ENCODE measurements at regions not wholly inside any gene's neighbourhood (a gene's known extent, or its start where the extent isn't known, plus 50 kb on each side); places are given as distances from the start of the nearest gene placed in this dataset.

DNA sequence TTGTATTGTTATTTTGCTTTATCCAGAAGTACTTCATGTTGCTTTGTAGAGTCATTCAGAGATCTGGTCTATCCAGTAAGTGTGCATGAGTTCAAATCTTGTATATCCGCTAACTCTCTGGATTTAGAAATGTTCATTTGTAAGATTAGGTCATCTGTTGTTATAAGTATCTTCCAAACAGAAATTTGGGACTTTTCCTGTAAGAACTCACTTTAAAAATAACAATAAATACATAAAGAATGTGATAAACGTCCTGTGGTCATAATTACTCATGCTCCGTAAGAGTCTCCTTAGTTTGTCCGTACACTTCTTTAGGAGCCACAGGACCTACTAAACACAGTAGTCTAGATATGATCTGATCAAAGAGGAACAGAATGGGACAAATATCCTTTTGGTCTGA is 699.9 kb upstream of the SLC8A1 start:
- H3K4me1 ChIP-seq, result no peaks in the 10 kb centered on the region
- intact Hi-C loops (cut with DNase I), result no loop called here
- no peak overlapping the region for H3K4me3 ChIP-seq
- no peaks in the 10 kb centered on the region for H3K9me3 ChIP-seq
- TF ChIP-seq, protein P1, sequence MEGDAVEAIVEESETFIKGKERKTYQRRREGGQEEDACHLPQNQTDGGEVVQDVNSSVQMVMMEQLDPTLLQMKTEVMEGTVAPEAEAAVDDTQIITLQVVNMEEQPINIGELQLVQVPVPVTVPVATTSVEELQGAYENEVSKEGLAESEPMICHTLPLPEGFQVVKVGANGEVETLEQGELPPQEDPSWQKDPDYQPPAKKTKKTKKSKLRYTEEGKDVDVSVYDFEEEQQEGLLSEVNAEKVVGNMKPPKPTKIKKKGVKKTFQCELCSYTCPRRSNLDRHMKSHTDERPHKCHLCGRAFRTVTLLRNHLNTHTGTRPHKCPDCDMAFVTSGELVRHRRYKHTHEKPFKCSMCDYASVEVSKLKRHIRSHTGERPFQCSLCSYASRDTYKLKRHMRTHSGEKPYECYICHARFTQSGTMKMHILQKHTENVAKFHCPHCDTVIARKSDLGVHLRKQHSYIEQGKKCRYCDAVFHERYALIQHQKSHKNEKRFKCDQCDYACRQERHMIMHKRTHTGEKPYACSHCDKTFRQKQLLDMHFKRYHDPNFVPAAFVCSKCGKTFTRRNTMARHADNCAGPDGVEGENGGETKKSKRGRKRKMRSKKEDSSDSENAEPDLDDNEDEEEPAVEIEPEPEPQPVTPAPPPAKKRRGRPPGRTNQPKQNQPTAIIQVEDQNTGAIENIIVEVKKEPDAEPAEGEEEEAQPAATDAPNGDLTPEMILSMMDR (IDR thresholded peaks at IDR 0.05), result no peak
- DNase-seq (ENCODE audit: low spot score in 2 of 2), result no peak
- no peaks in the 10 kb centered on the region for H3K27me3 ChIP-seq
- no peaks in the 10 kb centered on the region for H3K36me3 ChIP-seq
- H3K27ac ChIP-seq, result no peak overlapping the region

DNA sequence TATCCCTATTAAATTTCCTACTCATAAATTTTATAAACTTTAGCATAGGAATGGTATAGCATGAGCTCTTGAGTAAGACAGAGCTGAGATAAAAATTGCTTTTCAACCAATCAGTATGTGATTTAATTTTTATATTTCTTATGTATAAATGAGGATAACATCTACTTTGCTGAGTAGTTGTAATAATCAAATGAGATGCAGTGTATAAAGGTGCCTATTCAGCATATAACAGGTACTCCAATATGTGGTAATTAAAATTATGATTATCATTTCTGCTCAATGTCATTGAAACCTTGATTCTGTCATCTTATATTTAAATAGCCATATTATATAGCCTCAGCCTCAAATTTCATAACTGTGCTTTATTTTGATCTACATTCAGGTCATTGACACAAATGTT is 700.4 kb upstream of the SLC8A1 start:
- Histone ChIP-seq H3K4me3 (no peak overlapping the region), H3K27me3 (no peaks in the 10 kb centered on the region), H3K9me3 (no peaks in the 10 kb centered on the region), H3K36me3 (no peaks in the 10 kb centered on the region), H3K4me1 (no peaks in the 10 kb centered on the region), H3K27ac (no peak overlapping the region)
- TF ChIP-seq, protein P1 (IDR thresholded peaks at IDR 0.05), result no peak
- no peak for DNase-seq (ENCODE audit: low spot score in 2 of 2)
- intact Hi-C loops (cut with DNase I), result no loop called here

DNA sequence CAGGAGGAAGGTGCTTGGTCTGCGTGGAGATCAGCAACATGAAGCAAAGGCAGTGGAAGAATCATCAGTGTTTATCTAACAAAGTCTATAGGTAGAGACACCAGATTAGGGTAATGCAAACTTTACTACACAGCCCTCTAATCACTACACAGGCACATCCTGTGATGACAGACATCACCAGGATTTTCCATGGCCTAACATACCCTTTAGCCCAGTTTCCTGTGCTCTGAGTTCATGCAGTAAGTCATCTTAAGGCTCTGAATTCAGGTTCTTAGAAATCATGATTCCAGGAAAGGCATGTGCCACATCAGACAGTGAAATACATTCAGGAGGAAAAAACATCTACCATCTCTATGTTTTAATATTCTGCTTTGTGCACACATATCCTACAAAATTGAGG is 708.5 kb upstream of the SLC8A1 start:
- no peak for DNase-seq (ENCODE audit: low spot score in 2 of 2)
- Histone ChIP-seq H3K9me3 (no peaks in the 10 kb centered on the region), H3K27me3 (no peaks in the 10 kb centered on the region), H3K4me3 (no peak overlapping the region), H3K4me1 (no peaks in the 10 kb centered on the region), H3K27ac (no peak overlapping the region), H3K36me3 (no peaks in the 10 kb centered on the region)
- TF ChIP-seq, protein P1 (IDR thresholded peaks at IDR 0.05), result no peak
- intact Hi-C loops (cut with DNase I), result no loop called here

DNA sequence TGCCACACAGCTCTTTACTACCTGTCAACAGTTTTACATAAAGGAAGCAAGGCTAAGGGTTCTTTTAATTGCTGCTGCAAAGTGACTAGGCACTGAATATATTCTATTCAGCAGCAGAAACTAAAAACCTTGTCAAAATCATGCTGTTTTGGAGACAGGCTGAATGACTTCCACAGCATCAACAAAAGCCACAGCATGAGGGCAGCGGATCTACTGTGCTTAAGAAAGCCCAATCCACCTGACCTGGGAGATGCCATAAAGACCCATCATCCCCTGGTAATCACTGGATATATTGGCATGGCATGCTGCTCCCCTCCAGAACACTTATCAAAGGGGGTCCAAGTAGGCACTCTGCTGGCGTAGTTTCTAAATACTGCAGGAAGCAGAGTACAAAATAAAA is 715.1 kb upstream of the SLC8A1 start:
- Histone ChIP-seq H3K27ac (no peak overlapping the region), H3K27me3 (no peaks in the 10 kb centered on the region), H3K9me3 (no peaks in the 10 kb centered on the region), H3K36me3 (no peaks in the 10 kb centered on the region), H3K4me1 (no peaks in the 10 kb centered on the region), H3K4me3 (no peak overlapping the region)
- TF ChIP-seq, protein P1 (IDR thresholded peaks at IDR 0.05), result no peak
- intact Hi-C loops (cut with DNase I), result no loop called here
- DNase-seq (ENCODE audit: low spot score in 2 of 2), result no peak

DNA sequence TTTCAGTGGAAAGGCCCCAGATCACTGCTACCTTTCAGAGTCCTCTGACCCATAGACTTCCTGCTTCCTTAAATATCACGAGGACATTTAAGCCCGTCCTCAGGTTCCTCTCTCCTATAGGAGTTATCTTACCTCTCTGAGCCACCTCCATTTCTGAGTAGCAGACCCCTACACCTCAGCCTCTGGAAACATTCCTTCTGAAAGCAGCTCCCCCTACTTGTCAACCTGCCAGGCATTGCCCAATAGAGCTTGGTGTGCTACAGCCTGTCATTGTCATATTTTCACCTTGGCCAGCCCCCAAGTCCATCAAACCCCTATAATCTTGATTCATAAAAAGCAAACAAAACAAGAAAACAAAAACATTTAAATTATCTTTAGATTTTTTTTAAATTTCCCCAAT is 717.9 kb upstream of the SLC8A1 start:
- Histone ChIP-seq H3K4me1 (peaks cover 0 to 2% of the 10 kb centered on the region in 2 donors), H3K4me3 (no peak overlapping the region), H3K9me3 (no peaks in the 10 kb centered on the region), H3K27ac (no peak overlapping the region), H3K27me3 (no peaks in the 10 kb centered on the region), H3K36me3 (no peaks in the 10 kb centered on the region)
- TF ChIP-seq, protein P1 (IDR thresholded peaks at IDR 0.05), result no peak
- no peak for DNase-seq (ENCODE audit: low spot score in 2 of 2)
- intact Hi-C loops (cut with DNase I), result no loop called here

DNA sequence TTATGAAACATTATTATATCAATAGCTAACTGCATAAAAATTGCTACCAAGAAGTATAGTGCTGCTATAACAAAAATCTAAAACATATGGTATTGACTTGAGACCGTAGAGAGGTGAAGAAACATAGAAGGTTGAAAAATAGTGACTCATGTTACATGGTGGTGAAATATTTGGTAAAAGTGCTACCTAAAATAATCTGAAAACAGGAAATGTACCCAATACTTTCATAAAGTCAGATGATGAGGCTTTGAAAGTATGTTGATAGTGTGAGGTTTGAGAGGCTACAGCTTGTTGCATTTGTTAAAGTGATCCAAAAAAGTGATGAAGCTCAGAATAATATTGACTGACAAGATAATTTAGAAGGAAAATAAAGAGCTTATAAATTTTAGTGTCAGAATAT is 718.7 kb upstream of the SLC8A1 start:
- DNase-seq (ENCODE audit: low spot score in 2 of 2), result no peak
- TF ChIP-seq, protein P1 (IDR thresholded peaks at IDR 0.05), result no peak
- H3K36me3 ChIP-seq, result no peaks in the 10 kb centered on the region
- no peak overlapping the region for H3K4me3 ChIP-seq
- H3K27me3 ChIP-seq, result no peaks in the 10 kb centered on the region
- intact Hi-C loops (cut with DNase I), result no loop called here
- H3K9me3 ChIP-seq, result no peaks in the 10 kb centered on the region
- H3K4me1 ChIP-seq, result peaks cover 0 to 2% of the 10 kb centered on the region in 2 donors
- H3K27ac ChIP-seq, result no peak overlapping the region

All from ascending aorta (tissue), 2 donors.